MM.1S (cell line): ENCODE measurements at regions not wholly inside any gene's neighbourhood (a gene's known extent, or its start where the extent isn't known, plus 50 kb on each side); places are given as distances from the start of the nearest gene placed in this dataset.

Experiments
- DNase-seq: peaks from one replicate; pipeline ENCODE4 v3.0.0-alpha.2; 2015
- H2AFZ ChIP-seq: fragments of 300-600 bp; sonication (generic); 2 replicates; pipeline ENCODE4 v1.6.0; 2016; ENCODE audit warnings: antibody characterized with exemption, low read length
- H3F3A ChIP-seq: fragments of 300-600 bp; sonication (generic); 2 replicates; pipeline ENCODE4 v1.6.1; 2016; ENCODE audit warnings: mild to moderate bottlenecking, antibody characterized with exemption, low read length, moderate library complexity, mixed read lengths; ENCODE audit not compliant: insufficient read depth
- H3K27ac ChIP-seq: fragments of 300-600 bp; sonication (generic); 2 replicates; pipeline ENCODE4 v1.5.1; 2016; ENCODE audit warnings: mild to moderate bottlenecking, low read length
- H3K27me3 ChIP-seq: fragments of 300-600 bp; sonication (generic); replicated peaks from 2 replicates; pipeline ENCODE4 v1.6.0; 2016; ENCODE audit warnings: low read length; ENCODE audit not compliant: insufficient read depth
- H3K36me3 ChIP-seq: fragments of 300-600 bp; sonication (generic); replicated peaks from 2 replicates; pipeline ENCODE4 v1.6.1; 2016; ENCODE audit warnings: mild to moderate bottlenecking, low read length, mixed read lengths; ENCODE audit not compliant: insufficient read depth
- H3K4me1 ChIP-seq: fragments of 300-600 bp; sonication (generic); 2 replicates; pipeline ENCODE4 v1.6.1; 2016; ENCODE audit warnings: low read length, mixed read lengths
- H3K4me2 ChIP-seq: fragments of 300-600 bp; sonication (generic); 2 replicates; pipeline ENCODE4 v1.6.0; 2016; ENCODE audit warnings: low read depth, low read length
- H3K4me3 ChIP-seq: fragments of 300-600 bp; sonication (generic); 2 replicates; pipeline ENCODE4 v1.5.1; 2016; ENCODE audit warnings: low read length, mixed read lengths
- H3K79me2 ChIP-seq: fragments of 300-600 bp; sonication (generic); 2 replicates; pipeline ENCODE4 v1.6.1; 2016; ENCODE audit warnings: mixed run types, low read length, mixed read lengths
- H3K9ac ChIP-seq: fragments of 300-600 bp; sonication (generic); 2 replicates; pipeline ENCODE4 v1.6.1; 2016; ENCODE audit warnings: low read length, mixed read lengths
- H3K9me2 ChIP-seq: fragments of 300-600 bp; sonication (generic); replicated peaks from 2 replicates; pipeline ENCODE4 v1.6.1; 2016; ENCODE audit warnings: mild to moderate bottlenecking, low read length, mixed read lengths; ENCODE audit not compliant: insufficient read depth
- H3K9me3 ChIP-seq: fragments of 300-600 bp; sonication (generic); replicated peaks from 2 replicates; pipeline ENCODE4 v1.6.1; 2016; ENCODE audit warnings: mild to moderate bottlenecking, low read length, mixed read lengths; ENCODE audit not compliant: insufficient read depth
- H4K20me1 ChIP-seq: fragments of 300-600 bp; sonication (generic); 2 replicates; pipeline ENCODE4 v1.6.1; 2016; ENCODE audit warnings: mild to moderate bottlenecking, low read length, moderate library complexity, mixed read lengths; ENCODE audit not compliant: insufficient read depth
- EZH2 ChIP-seq: fragments of 300-600 bp; sonication (generic); optimal IDR thresholded peaks from 2 replicates; pipeline ENCODE3; 2017; ENCODE audit warnings: low read depth, mild to moderate bottlenecking, antibody characterized with exemption, low read length, mixed read lengths
- EZH2phosphoT487 ChIP-seq: fragments of 300-600 bp; sonication (generic); IDR thresholded peaks from 2 replicates; pipeline ENCODE4 v1.6.1; 2018; ENCODE audit warnings: antibody characterized with exemption, low read length
- TF ChIP-seq, protein P1 (sequence below): fragments of 300-600 bp; sonication (generic); IDR thresholded peaks from 2 replicates; pipeline ENCODE4 v1.5.1; 2016; ENCODE audit warnings: antibody characterized with exemption, low read length, mixed read lengths

DNA sequence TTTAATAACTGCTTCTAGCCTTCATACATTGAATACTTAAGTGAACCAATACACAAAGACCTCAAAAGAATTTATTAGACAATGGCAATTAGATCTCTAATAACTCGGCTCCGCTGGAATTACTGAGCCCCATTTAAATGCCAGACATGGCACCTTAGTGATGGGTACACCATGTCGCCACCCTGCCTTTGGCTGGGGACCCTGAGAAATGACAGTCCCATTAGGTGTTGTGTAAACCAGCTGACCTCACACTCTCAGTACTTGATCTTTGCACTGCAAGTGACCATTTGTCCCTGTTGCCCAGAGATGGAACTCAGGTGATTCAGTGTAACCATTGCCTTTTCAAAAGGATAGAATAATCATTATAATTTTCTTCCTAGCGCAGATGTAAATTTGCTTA, 144.6 kb upstream of the SMARCAD1 start:
- Histone ChIP-seq H3K4me3 (no peak overlapping the region), H2AFZ (no peak overlapping the region), H3K9ac (no peak overlapping the region), H3K9me2 (no peaks in the 10 kb centered on the region), H4K20me1 (no peaks in the 10 kb centered on the region), H3K4me2 (no peak overlapping the region), H3K27me3 (no peaks in the 10 kb centered on the region), H3K4me1 (no peaks in the 10 kb centered on the region), H3F3A (no peaks in the 10 kb centered on the region), H3K27ac (no peak overlapping the region), H3K9me3 (no peaks in the 10 kb centered on the region), H3K36me3 (no peaks in the 10 kb centered on the region), H3K79me2 (no peaks in the 10 kb centered on the region)
- DNase-seq, result no peak
- no peak for TF ChIP-seq EZH2
- TF ChIP-seq EZH2phosphoT487, result no peak
- TF ChIP-seq, protein P1, sequence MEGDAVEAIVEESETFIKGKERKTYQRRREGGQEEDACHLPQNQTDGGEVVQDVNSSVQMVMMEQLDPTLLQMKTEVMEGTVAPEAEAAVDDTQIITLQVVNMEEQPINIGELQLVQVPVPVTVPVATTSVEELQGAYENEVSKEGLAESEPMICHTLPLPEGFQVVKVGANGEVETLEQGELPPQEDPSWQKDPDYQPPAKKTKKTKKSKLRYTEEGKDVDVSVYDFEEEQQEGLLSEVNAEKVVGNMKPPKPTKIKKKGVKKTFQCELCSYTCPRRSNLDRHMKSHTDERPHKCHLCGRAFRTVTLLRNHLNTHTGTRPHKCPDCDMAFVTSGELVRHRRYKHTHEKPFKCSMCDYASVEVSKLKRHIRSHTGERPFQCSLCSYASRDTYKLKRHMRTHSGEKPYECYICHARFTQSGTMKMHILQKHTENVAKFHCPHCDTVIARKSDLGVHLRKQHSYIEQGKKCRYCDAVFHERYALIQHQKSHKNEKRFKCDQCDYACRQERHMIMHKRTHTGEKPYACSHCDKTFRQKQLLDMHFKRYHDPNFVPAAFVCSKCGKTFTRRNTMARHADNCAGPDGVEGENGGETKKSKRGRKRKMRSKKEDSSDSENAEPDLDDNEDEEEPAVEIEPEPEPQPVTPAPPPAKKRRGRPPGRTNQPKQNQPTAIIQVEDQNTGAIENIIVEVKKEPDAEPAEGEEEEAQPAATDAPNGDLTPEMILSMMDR, result no peak

- H3K4me2 ChIP-seq, result no peak overlapping the region
These were observed 138.6 kb upstream of the SMARCAD1 start for GRCh38 chr4:94068753-94069719.

DNA sequence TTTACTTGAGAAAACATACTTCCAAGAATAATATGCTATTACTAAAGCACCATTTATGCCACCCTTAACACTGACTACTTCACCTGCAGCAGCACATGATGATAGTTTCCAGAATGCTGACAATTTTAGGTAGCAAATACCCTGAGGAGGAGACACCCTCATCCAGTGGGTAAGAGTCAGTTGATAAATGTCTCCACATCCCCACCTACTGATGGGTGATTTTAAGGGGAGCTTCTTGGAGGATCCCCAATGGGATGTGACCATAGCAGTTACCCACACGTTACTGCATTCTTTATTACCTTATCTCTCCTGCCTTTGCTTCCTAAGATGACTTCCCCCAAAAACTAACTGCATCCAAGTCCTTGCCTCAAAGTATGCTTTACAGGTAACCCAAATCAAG, 131.2 kb upstream of the SMARCAD1 start:
- no peak overlapping the region for H3K4me2 ChIP-seq
- TF ChIP-seq, protein P1, result no peak
- TF ChIP-seq EZH2phosphoT487 (no peak), EZH2 (no peak)
- DNase-seq, result no peak

More at GRCh38 chr4:94068753-94069719, 138.6 kb upstream of the SMARCAD1 start:
- no peaks in the 10 kb centered on the region for H3K27me3 ChIP-seq
- H3K4me1 ChIP-seq, result no peaks in the 10 kb centered on the region
- H3K9ac ChIP-seq, result no peak overlapping the region
- TF ChIP-seq EZH2phosphoT487 (no peak), EZH2 (no peak)
- TF ChIP-seq, protein P1, result no peak
- H3K36me3 ChIP-seq, result no peaks in the 10 kb centered on the region
- no peak overlapping the region for H3K27ac ChIP-seq
- no peaks in the 10 kb centered on the region for H4K20me1 ChIP-seq
- no peak for DNase-seq
- H3K9me3 ChIP-seq, result no peaks in the 10 kb centered on the region
- H2AFZ ChIP-seq, result no peak overlapping the region
- H3K9me2 ChIP-seq, result no peaks in the 10 kb centered on the region
- no peaks in the 10 kb centered on the region for H3F3A ChIP-seq
- H3K79me2 ChIP-seq, result no peaks in the 10 kb centered on the region
- H3K4me3 ChIP-seq, result no peak overlapping the region

More for the DNA sequence above, 131.2 kb upstream of the SMARCAD1 start:
- Histone ChIP-seq H3K4me1 (no peaks in the 10 kb centered on the region), H3K9me2 (no peaks in the 10 kb centered on the region), H3K27me3 (no peaks in the 10 kb centered on the region), H3F3A (no peaks in the 10 kb centered on the region), H3K9ac (no peak overlapping the region), H3K4me3 (no peak overlapping the region), H3K36me3 (no peaks in the 10 kb centered on the region), H4K20me1 (no peaks in the 10 kb centered on the region), H2AFZ (no peak overlapping the region), H3K79me2 (no peaks in the 10 kb centered on the region), H3K9me3 (no peaks in the 10 kb centered on the region), H3K27ac (no peak overlapping the region)
